ENCODE measurements at regions not wholly inside any gene's neighbourhood (a gene's known extent, or its start where the extent isn't known, plus 50 kb on each side); places are given as distances from the start of the nearest gene placed in this dataset.

- no peaks in the 10 kb centered on the region for H3K4me1 Mint-ChIP-seq
- H3K36me3 Mint-ChIP-seq, result no peaks in the 10 kb centered on the region
- DNase-seq, result no peak
- CTCF ChIA-PET (ENCODE audit: partially characterized antibody), result no interaction called here
- peaks cover 0 to 12% (median 7%) of the 10 kb centered on the region in 8 donors for H3K9me3 Mint-ChIP-seq
- Histone ChIP-seq H3K36me3 (ENCODE audit: insufficient read depth, low read length) (no peaks in the 10 kb centered on the region), H3K9me3 (ENCODE audit: control insufficient read depth in 1 of 2, low read length in 2 of 2) (no peaks in the 10 kb centered on the region), H3K27me3 (ENCODE audit: insufficient read depth, low read length) (no peaks in the 10 kb centered on the region), H3K27ac (ENCODE audit: low read depth, low read length) (no peak overlapping the region), H3K4me1 (ENCODE audit: insufficient read depth, low read length) (no peaks in the 10 kb centered on the region), H3K4me3 (ENCODE audit: low read length in 2 of 2) (no peak overlapping the region)
- no peak overlapping the region for H3K27ac Mint-ChIP-seq
- intact Hi-C loops (cut with micrococcal nuclease), result no loop called here
- POLR2A ChIA-PET (ENCODE audit: partially characterized antibody), result no interaction called here
- H3K4me3 Mint-ChIP-seq, result no peak overlapping the region
- H3K27me3 Mint-ChIP-seq, result no peaks in the 10 kb centered on the region
Measured at GRCh38 chr15:46660096-46660842, 1025.4 kb downstream of the SQOR start.

- Mint-ChIP-seq H3K4me1 (no peaks in the 10 kb centered on the region), H3K4me3 (no peak overlapping the region), H3K27ac (no peak overlapping the region), H3K9me3 (peaks cover 0 to 14% (median 7%) of the 10 kb centered on the region in 8 donors), H3K27me3 (no peaks in the 10 kb centered on the region), H3K36me3 (no peaks in the 10 kb centered on the region)
- no peaks in the 10 kb centered on the region for H3K9me3 ChIP-seq (ENCODE audit: control insufficient read depth in 1 of 2, low read length in 2 of 2)
- intact Hi-C loops (cut with micrococcal nuclease), result no loop called here
- H3K36me3 ChIP-seq (ENCODE audit: insufficient read depth, low read length), result no peaks in the 10 kb centered on the region
- H3K27ac ChIP-seq (ENCODE audit: low read depth, low read length), result no peak overlapping the region
- ChIA-PET CTCF (ENCODE audit: partially characterized antibody) (no interaction called here), POLR2A (ENCODE audit: partially characterized antibody) (no interaction called here)
- H3K27me3 ChIP-seq (ENCODE audit: insufficient read depth, low read length), result no peaks in the 10 kb centered on the region
- no peak overlapping the region for H3K4me3 ChIP-seq (ENCODE audit: low read length in 2 of 2)
- no peak for DNase-seq
- H3K4me1 ChIP-seq (ENCODE audit: insufficient read depth, low read length), result no peaks in the 10 kb centered on the region
Measured at GRCh38 chr15:46670258-46670657, 1035.4 kb downstream of the SQOR start.

GRCh38 chr15:46671336-46671735, 1036.5 kb downstream of the SQOR start:
- DNase-seq, result no peak
- ChIA-PET POLR2A (ENCODE audit: partially characterized antibody) (no interaction called here), CTCF (ENCODE audit: partially characterized antibody) (no interaction called here)
- Histone ChIP-seq H3K4me3 (ENCODE audit: low read length in 2 of 2) (no peak overlapping the region), H3K9me3 (ENCODE audit: control insufficient read depth in 1 of 2, low read length in 2 of 2) (no peaks in the 10 kb centered on the region), H3K36me3 (ENCODE audit: insufficient read depth, low read length) (no peaks in the 10 kb centered on the region), H3K4me1 (ENCODE audit: insufficient read depth, low read length) (no peaks in the 10 kb centered on the region), H3K27me3 (ENCODE audit: insufficient read depth, low read length) (no peaks in the 10 kb centered on the region), H3K27ac (ENCODE audit: low read depth, low read length) (no peak overlapping the region)
- Mint-ChIP-seq H3K4me1 (no peaks in the 10 kb centered on the region), H3K36me3 (no peaks in the 10 kb centered on the region), H3K9me3 (peaks cover 0 to 14% (median 7%) of the 10 kb centered on the region in 8 donors), H3K27me3 (no peaks in the 10 kb centered on the region), H3K4me3 (no peak overlapping the region), H3K27ac (no peak overlapping the region)
- intact Hi-C loops (cut with micrococcal nuclease), result no loop called here

- Histone ChIP-seq H3K27me3 (ENCODE audit: insufficient read depth, low read length) (no peaks in the 10 kb centered on the region), H3K9me3 (ENCODE audit: control insufficient read depth in 1 of 2, low read length in 2 of 2) (no peaks in the 10 kb centered on the region), H3K4me1 (ENCODE audit: insufficient read depth, low read length) (no peaks in the 10 kb centered on the region), H3K4me3 (ENCODE audit: low read length in 2 of 2) (no peak overlapping the region), H3K27ac (ENCODE audit: low read depth, low read length) (no peak overlapping the region), H3K36me3 (ENCODE audit: insufficient read depth, low read length) (no peaks in the 10 kb centered on the region)
- POLR2A ChIA-PET (ENCODE audit: partially characterized antibody), result no interaction called here
- Mint-ChIP-seq H3K9me3 (peaks cover 0 to 14% (median 7%) of the 10 kb centered on the region in 8 donors), H3K27me3 (no peaks in the 10 kb centered on the region), H3K36me3 (no peaks in the 10 kb centered on the region), H3K4me3 (no peak overlapping the region), H3K27ac (no peak overlapping the region), H3K4me1 (no peaks in the 10 kb centered on the region)
- CTCF ChIA-PET (ENCODE audit: partially characterized antibody), result no interaction called here
- intact Hi-C loops (cut with micrococcal nuclease), result no loop called here
- no peak for DNase-seq
Measured at GRCh38 chr15:46672041-46672440, 1037.2 kb downstream of the SQOR start.

GRCh38 chr15:46676233-46677206, 1040.8 kb upstream of the SEMA6D start:
- H3K4me1 Mint-ChIP-seq, result no peaks in the 10 kb centered on the region
- H3K27me3 Mint-ChIP-seq, result peaks cover 0 to 3% of the 10 kb centered on the region in 2 donors
- H3K9me3 Mint-ChIP-seq, result peaks cover 0 to 10% (median 6%) of the 10 kb centered on the region in 8 donors
- no peak for DNase-seq
- intact Hi-C loops (cut with micrococcal nuclease), result no loop called here
- no peaks in the 10 kb centered on the region for H3K9me3 ChIP-seq (ENCODE audit: control insufficient read depth in 1 of 2, low read length in 2 of 2)
- no peaks in the 10 kb centered on the region for H3K27me3 ChIP-seq (ENCODE audit: insufficient read depth, low read length)
- no peak overlapping the region for H3K27ac ChIP-seq (ENCODE audit: low read depth, low read length)
- H3K4me3 ChIP-seq (ENCODE audit: low read length in 2 of 2), result no peak overlapping the region
- H3K36me3 ChIP-seq (ENCODE audit: insufficient read depth, low read length), result no peaks in the 10 kb centered on the region
- POLR2A ChIA-PET (ENCODE audit: partially characterized antibody), result no interaction called here
- no peak overlapping the region for H3K27ac Mint-ChIP-seq
- no peak overlapping the region for H3K4me3 Mint-ChIP-seq
- no peaks in the 10 kb centered on the region for H3K36me3 Mint-ChIP-seq
- CTCF ChIA-PET (ENCODE audit: partially characterized antibody), result no interaction called here
- H3K4me1 ChIP-seq (ENCODE audit: insufficient read depth, low read length), result no peaks in the 10 kb centered on the region

GRCh38 chr15:46677491-46677890, 1039.8 kb upstream of the SEMA6D start:
- ChIA-PET CTCF (ENCODE audit: partially characterized antibody) (no interaction called here), POLR2A (ENCODE audit: partially characterized antibody) (no interaction called here)
- H3K27me3 ChIP-seq (ENCODE audit: insufficient read depth, low read length), result no peaks in the 10 kb centered on the region
- no peaks in the 10 kb centered on the region for H3K9me3 ChIP-seq (ENCODE audit: control insufficient read depth in 1 of 2, low read length in 2 of 2)
- intact Hi-C loops (cut with micrococcal nuclease), result no loop called here
- no peaks in the 10 kb centered on the region for H3K36me3 ChIP-seq (ENCODE audit: insufficient read depth, low read length)
- Mint-ChIP-seq H3K27me3 (peaks cover 0 to 3% of the 10 kb centered on the region in 2 donors), H3K9me3 (peaks cover 0 to 10% (median 6%) of the 10 kb centered on the region in 8 donors), H3K36me3 (no peaks in the 10 kb centered on the region), H3K4me3 (no peak overlapping the region), H3K4me1 (no peaks in the 10 kb centered on the region), H3K27ac (no peak overlapping the region)
- no peak overlapping the region for H3K27ac ChIP-seq (ENCODE audit: low read depth, low read length)
- H3K4me3 ChIP-seq (ENCODE audit: low read length in 2 of 2), result no peak overlapping the region
- no peaks in the 10 kb centered on the region for H3K4me1 ChIP-seq (ENCODE audit: insufficient read depth, low read length)
- no peak for DNase-seq

GRCh38 chr15:46681901-46682300, 1035.4 kb upstream of the SEMA6D start:
- Mint-ChIP-seq H3K4me1 (no peaks in the 10 kb centered on the region), H3K9me3 (peaks cover 0 to 13% (median 5%) of the 10 kb centered on the region in 8 donors)
- intact Hi-C loops (cut with micrococcal nuclease), result no loop called here

More at GRCh38 chr15:46681901-46682300, 1035.4 kb upstream of the SEMA6D start:
- Mint-ChIP-seq H3K27ac (no peak overlapping the region), H3K36me3 (no peaks in the 10 kb centered on the region), H3K27me3 (peaks cover 0 to 3% of the 10 kb centered on the region in 2 donors), H3K4me3 (no peak overlapping the region)
- ChIA-PET CTCF (ENCODE audit: partially characterized antibody) (no interaction called here), POLR2A (ENCODE audit: partially characterized antibody) (no interaction called here)
- H3K27me3 ChIP-seq (ENCODE audit: insufficient read depth, low read length), result no peaks in the 10 kb centered on the region
- no peaks in the 10 kb centered on the region for H3K9me3 ChIP-seq (ENCODE audit: control insufficient read depth in 1 of 2, low read length in 2 of 2)
- H3K4me3 ChIP-seq (ENCODE audit: low read length in 2 of 2), result no peak overlapping the region
- no peaks in the 10 kb centered on the region for H3K36me3 ChIP-seq (ENCODE audit: insufficient read depth, low read length)
- H3K27ac ChIP-seq (ENCODE audit: low read depth, low read length), result no peak overlapping the region
- DNase-seq, result no peak
- no peaks in the 10 kb centered on the region for H3K4me1 ChIP-seq (ENCODE audit: insufficient read depth, low read length)
